H1 (cell line): ENCODE measurements at regions not wholly inside any gene's neighbourhood (a gene's known extent, or its start where the extent isn't known, plus 50 kb on each side); places are given as distances from the start of the nearest gene placed in this dataset.

Experiments
- CTCF ChIA-PET: fragments of 300-600 bp; sonication (Branson Sonifier 250); formaldehyde crosslinking; loops from one replicate; lab custom pipeline; 2021; ENCODE audit not compliant: partially characterized antibody; lab: Charles Lee
- POLR2A ChIA-PET: fragments of 300-600 bp; sonication (Branson Sonifier 250); formaldehyde crosslinking; loops from one replicate; lab custom pipeline; 2021; ENCODE audit warnings: inconsistent platforms; ENCODE audit not compliant: partially characterized antibody; lab: Charles Lee
- DNase-seq, 2 experiments: peaks; one replicate each; pipeline versions ENCODE4 v3.0.0 to v3.0.0-alpha.2; 2010 to 2022; ENCODE audit warnings: low spot score in 2 of 2, low read depth in 1 of 2, mixed read lengths in 1 of 2
- FAIRE-seq: peaks from 2 replicates; lab custom pipeline; 2011; peaks lifted over from hg19 to GRCh38; lab: Jason Lieb, UNC
- H2AFZ ChIP-seq: 2 replicates; pipeline ENCODE4 v1.8.1; 2012; ENCODE audit warnings: low read length, inconsistent platforms
- H2AK5ac ChIP-seq: 2 replicates; pipeline ENCODE4 v1.6.1; 2013; ENCODE audit warnings: low read depth, low read length
- H2BK120ac ChIP-seq: replicated peaks from 2 replicates; pipeline ENCODE3; 2013; ENCODE audit warnings: low read depth, low read length, inconsistent platforms
- H2BK12ac ChIP-seq: 2 replicates; pipeline ENCODE4 v1.6.1; 2013; ENCODE audit warnings: low read depth, low read length
- H2BK15ac ChIP-seq: 2 replicates; pipeline ENCODE4 v1.6.1; 2013; ENCODE audit warnings: low read length
- H2BK20ac ChIP-seq: 2 replicates; pipeline ENCODE4 v1.6.1; 2013; ENCODE audit warnings: low read length
- H2BK5ac ChIP-seq: 2 replicates; pipeline ENCODE4 v1.6.1; 2013; ENCODE audit warnings: low read depth, low read length
- H3K14ac ChIP-seq: 2 replicates; pipeline ENCODE4 v1.6.1; 2013; ENCODE audit warnings: inconsistent platforms; ENCODE audit not compliant: insufficient read length
- H3K18ac ChIP-seq: 2 replicates; pipeline ENCODE4 v1.6.1; 2013; ENCODE audit warnings: low read length; ENCODE audit errors: extremely low read depth
- H3K23ac ChIP-seq: 2 replicates; pipeline ENCODE4 v1.6.1; 2013; ENCODE audit warnings: inconsistent platforms; ENCODE audit not compliant: insufficient read length
- H3K23me2 ChIP-seq: 2 replicates; pipeline ENCODE4 v1.6.1; 2013; ENCODE audit warnings: low read depth, low read length
- H3K27ac ChIP-seq: 2 replicates; pipeline ENCODE4 v1.6.1; 2011; ENCODE audit warnings: low read depth, low read length, inconsistent platforms
- H3K27me3 ChIP-seq, 4 experiments: replicated peaks in 1 of 4; 1 replicate in 1 of 4; 2 replicates in 3 of 4; pipeline versions ENCODE4 v1.6.1 to v1.8.1; 2011 to 2013; ENCODE audit warnings: low read length in 3 of 4, mild to moderate bottlenecking in 3 of 4, inconsistent platforms in 2 of 4, mixed read lengths in 2 of 4, moderate library complexity in 1 of 4; ENCODE audit not compliant: control insufficient read depth in 3 of 4, insufficient read depth in 3 of 4; ENCODE audit errors: extremely low read depth in 1 of 4
- H3K36me3 ChIP-seq, 4 experiments: 2 replicates each; pipeline versions ENCODE4 v1.6.1 to v1.8.1; 2011 to 2013; ENCODE audit warnings: mild to moderate bottlenecking in 4 of 4, low read length in 3 of 4, moderate library complexity in 2 of 4, control low read depth in 1 of 4, inconsistent platforms in 1 of 4; ENCODE audit not compliant: insufficient read depth in 4 of 4, control insufficient read depth in 2 of 4
- H3K4ac ChIP-seq: replicated peaks from 2 replicates; pipeline ENCODE3; 2013; ENCODE audit warnings: low read length, low read depth, mixed read lengths, inconsistent platforms; ENCODE audit not compliant: insufficient read length
- H3K4me1 ChIP-seq, 4 experiments: replicated peaks in 1 of 4; 1 replicate in 1 of 4; 2 replicates in 3 of 4; pipeline versions ENCODE4 v1.6.1 to v1.8.1; 2011 to 2013; ENCODE audit warnings: low read length in 3 of 4, inconsistent platforms in 2 of 4, mixed read lengths in 1 of 4; ENCODE audit not compliant: insufficient read depth in 4 of 4, control insufficient read depth in 3 of 4
- H3K4me2 ChIP-seq, 2 experiments: 2 replicates each; pipeline versions ENCODE4 v1.6.1 to v1.8.1; 2011 to 2013; ENCODE audit warnings: low read depth in 2 of 2, low read length in 2 of 2, control low read depth in 1 of 2, inconsistent platforms in 1 of 2, mild to moderate bottlenecking in 1 of 2; ENCODE audit not compliant: insufficient read depth in 1 of 2
- H3K4me3 ChIP-seq, 4 experiments: fragments of 200-600, 300-600 bp in 1 of 4; sonication (generic), shearing (Covaris generic), sonication (Bioruptor Twin) in 1 of 4; 2 replicates each; pipeline versions ENCODE4 v1.5.1 to v1.8.1; 2011 to 2016; ENCODE audit warnings: low read length in 4 of 4, low read depth in 3 of 4, control low read depth in 2 of 4, inconsistent platforms in 2 of 4, mild to moderate bottlenecking in 2 of 4, mixed read lengths in 1 of 4, moderate library complexity in 1 of 4; ENCODE audit not compliant: insufficient read depth in 2 of 4; ENCODE audit errors: extremely low read depth in 1 of 4
- H3K56ac ChIP-seq: replicated peaks from 2 replicates; pipeline ENCODE3; 2013; ENCODE audit warnings: low read depth, mild to moderate bottlenecking, mixed read lengths, low read length, inconsistent platforms; ENCODE audit not compliant: insufficient read length
- H3K79me1 ChIP-seq: 2 replicates; pipeline ENCODE4 v1.6.1; 2013; ENCODE audit warnings: low read depth, low read length, control low read depth
- H3K79me2 ChIP-seq, 2 experiments: 2 replicates each; pipeline versions ENCODE4 v1.6.1 to v1.8.1; 2012 to 2013; ENCODE audit warnings: low read length in 2 of 2, mild to moderate bottlenecking in 2 of 2, inconsistent platforms in 1 of 2; ENCODE audit not compliant: insufficient read depth in 2 of 2, control insufficient read depth in 1 of 2
- H3K9ac ChIP-seq, 4 experiments: replicated peaks in 1 of 4; 1 replicate in 1 of 4; 2 replicates in 3 of 4; pipeline versions ENCODE4 v1.6.1 to v1.8.1; 2011 to 2013; ENCODE audit warnings: low read depth in 3 of 4, low read length in 3 of 4, control low read depth in 2 of 4, mild to moderate bottlenecking in 2 of 4, moderate library complexity in 2 of 4, inconsistent platforms in 1 of 4; ENCODE audit errors: extremely low read depth in 1 of 4
- H3K9me3 ChIP-seq, 2 experiments: 2 replicates each; pipeline versions ENCODE4 v1.6.1 to v1.8.1; 2012 to 2013; ENCODE audit warnings: mild to moderate bottlenecking in 2 of 2, moderate library complexity in 2 of 2, control low read depth in 1 of 2, inconsistent platforms in 1 of 2, low read depth in 1 of 2, low read length in 1 of 2, mixed read lengths in 1 of 2; ENCODE audit not compliant: insufficient read depth in 2 of 2
- H4K20me1 ChIP-seq, 2 experiments: replicated peaks in 1 of 2; 2 replicates each; pipeline versions ENCODE3 to v1.8.1; 2011 to 2013; ENCODE audit warnings: inconsistent platforms in 2 of 2, low read length in 2 of 2, mild to moderate bottlenecking in 1 of 2; ENCODE audit not compliant: insufficient read depth in 2 of 2, control insufficient read depth in 1 of 2
- H4K5ac ChIP-seq: 2 replicates; pipeline ENCODE4 v1.6.1; 2013; ENCODE audit warnings: low read length, low read depth, mixed read lengths, inconsistent platforms; ENCODE audit not compliant: insufficient read length
- H4K8ac ChIP-seq: 2 replicates; pipeline ENCODE4 v1.8.0; 2013; ENCODE audit warnings: mild to moderate bottlenecking, moderate library complexity, low read length, inconsistent platforms; ENCODE audit not compliant: insufficient read depth; ENCODE audit errors: extremely low read depth
- H4K91ac ChIP-seq: replicated peaks from 2 replicates; pipeline ENCODE3; 2013; ENCODE audit warnings: low read length, mixed read lengths, inconsistent platforms; ENCODE audit not compliant: insufficient read length
- GTF2F1 ChIP-seq: IDR thresholded peaks from 2 replicates; pipeline ENCODE4 v1.6.1; 2012; ENCODE audit warnings: low read depth, low read length, improper control_type of control experiment, borderline replicate concordance
- NRF1 ChIP-seq: IDR thresholded peaks from 2 replicates; pipeline ENCODE4 v1.6.1; 2011; ENCODE audit warnings: mild to moderate bottlenecking, low read depth, low read length, improper control_type of control experiment
- SIN3A ChIP-seq, 2 experiments: IDR thresholded peaks in 1 of 2; conservative IDR thresholded peaks in 1 of 2; 2 replicates each; pipeline ENCODE4 v1.6.1; 2011 to 2012; ENCODE audit warnings: low read length in 2 of 2, improper control_type of control experiment in 1 of 2, low read depth in 1 of 2, mild to moderate bottlenecking in 1 of 2
- WGBS, 2 experiments: shearing (Covaris generic) in 1 of 2; methylation state at CpG; one replicate each; pipeline versions ENCODE4 v1.1.6 to v1.1.7; 2013 to 2015; ENCODE audit warnings: low lambda C conversion rate in 2 of 2, mixed read lengths in 2 of 2, inconsistent platforms in 1 of 2, low coverage in 1 of 2, missing lambda C conversion rate in 1 of 2; ENCODE audit not compliant: insufficient replicate concordance in 2 of 2, insufficient coverage in 1 of 2, insufficient read length in 1 of 2; ENCODE audit errors: extremely low coverage in 1 of 2, missing lambda C conversion rate in 1 of 2; 5-methylcytosine and 5-hydroxymethylcytosine counted together

DNA sequence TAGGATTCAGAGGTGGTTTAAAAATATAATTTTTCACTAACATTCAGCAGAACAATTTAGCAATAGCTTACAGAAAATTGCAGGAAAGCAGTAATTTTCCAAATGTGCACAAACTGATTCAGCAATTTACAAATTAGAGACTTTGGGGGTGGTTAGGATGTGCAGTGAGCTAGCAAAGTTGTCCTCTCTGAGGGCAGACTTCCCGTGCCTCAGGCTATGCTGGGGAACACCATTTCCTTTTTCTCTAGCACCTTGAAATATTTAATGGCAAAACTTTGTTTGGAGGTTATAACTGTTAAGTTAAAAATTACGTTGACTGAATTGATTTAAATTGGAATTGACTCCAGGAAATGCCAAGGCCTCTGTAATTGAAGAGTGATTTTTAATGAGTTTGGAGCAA is 258.9 kb downstream of the PTBP2 start:
- Histone ChIP-seq H3K27ac (no peak overlapping the region), H3K56ac (no peak overlapping the region), H2AK5ac (no peak overlapping the region), H4K8ac (no peak overlapping the region), H3K23me2 (no peaks in the 10 kb centered on the region), H3K27me3 (no peaks in the 10 kb centered on the region), H2BK15ac (no peak overlapping the region), H2BK120ac (no peak overlapping the region), H3K4me1 (peaks cover 0 to 7% (median 3%) of the 10 kb centered on the region in 4 experiments; a peak in 3 of 7 replicates), H3K18ac (no peak overlapping the region), H3K4me3 (no peak overlapping the region), H4K20me1 (no peaks in the 10 kb centered on the region), H2BK20ac (no peak overlapping the region), H3K9me3 (no peaks in the 10 kb centered on the region), H2AFZ (no peak overlapping the region), H3K4ac (no peak overlapping the region), H2BK12ac (no peak overlapping the region), H3K36me3 (no peaks in the 10 kb centered on the region), H3K23ac (no peak overlapping the region), H3K79me1 (no peaks in the 10 kb centered on the region), H4K91ac (no peak overlapping the region), H3K9ac (no peak overlapping the region), H3K79me2 (no peaks in the 10 kb centered on the region), H3K4me2 (no peak overlapping the region), H2BK5ac (no peak overlapping the region), H4K5ac (no peak overlapping the region), H3K14ac (no peak overlapping the region)
- POLR2A ChIA-PET: no interaction called here
- CTCF ChIA-PET: interaction anchor here (1.0 to 2.0 kb wide), 3 partner anchors 13 to 158 kb away, joined by 3 to 5 read pairs (median 4); no protein-coding TSS in a partner anchor
- TF ChIP-seq NRF1 (no peak), SIN3A (conservative IDR thresholded peaks at IDR 0.05 in 1 of 2, IDR thresholded peaks at IDR 0.05 in 1 of 2; ENCODE audit: low read depth in 1 of 2, low read length in 2 of 2) (no peak), GTF2F1 (no peak)
- DNase-seq: no peak
- FAIRE-seq: no peak
- 81% methylated on average over 2 of the region's 2 CpGs; no CpG with 5 or more reads in 1 of the 2 experiments for WGBS, 2 experiments
